SK-N-SH (cell line): ENCODE measurements at regions not wholly inside any gene's neighbourhood (a gene's known extent, or its start where the extent isn't known, plus 50 kb on each side); places are given as distances from the start of the nearest gene placed in this dataset.

Experiments used
- MXI1 ChIP-seq: IDR thresholded peaks from 2 replicates; pipeline ENCODE4 v1.6.1; 2012; ENCODE audit warnings: mild to moderate bottlenecking, low read depth, low read length, improper control_type of control experiment
- TAF1 ChIP-seq: IDR thresholded peaks from 2 replicates; pipeline ENCODE4 v1.6.1; 2012; ENCODE audit warnings: low read depth, mild to moderate bottlenecking, low read length, moderate library complexity, borderline replicate concordance
- TF ChIP-seq, protein P1 (sequence below): fragments of 200-600 bp; sonication (generic); IDR thresholded peaks from 2 replicates; pipeline ENCODE4 v1.6.1; 2017; ENCODE audit warnings: antibody characterized with exemption, mild to moderate bottlenecking, moderate library complexity
- TF ChIP-seq, protein P2 (sequence below): IDR thresholded peaks from 2 replicates; pipeline ENCODE4 v1.6.1; 2012; ENCODE audit warnings: mild to moderate bottlenecking, low read depth, low read length, moderate library complexity

DNA sequence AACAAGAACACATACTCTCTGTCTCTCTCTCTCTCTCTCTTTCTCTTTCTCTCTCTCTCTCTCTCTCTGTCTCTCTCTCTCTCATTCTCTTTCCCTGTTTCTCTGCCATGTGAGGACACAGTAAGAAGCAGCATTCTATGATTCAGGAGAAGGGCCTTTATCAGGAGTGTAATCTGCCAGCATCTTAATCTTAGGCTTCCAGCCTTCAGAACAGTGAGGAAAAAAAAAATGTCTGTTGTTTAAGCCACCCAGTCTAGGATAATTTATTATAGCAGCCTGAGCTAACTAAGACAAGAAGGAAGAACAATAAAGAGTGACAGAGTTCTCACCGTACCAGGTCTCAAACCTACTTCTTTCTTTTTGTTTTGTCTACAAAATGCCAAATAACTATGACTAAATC lies 399.4 kb downstream of the SOCS6 start:
- TF ChIP-seq MXI1 (no peak), TAF1 (no peak)
- TF ChIP-seq, protein P1, sequence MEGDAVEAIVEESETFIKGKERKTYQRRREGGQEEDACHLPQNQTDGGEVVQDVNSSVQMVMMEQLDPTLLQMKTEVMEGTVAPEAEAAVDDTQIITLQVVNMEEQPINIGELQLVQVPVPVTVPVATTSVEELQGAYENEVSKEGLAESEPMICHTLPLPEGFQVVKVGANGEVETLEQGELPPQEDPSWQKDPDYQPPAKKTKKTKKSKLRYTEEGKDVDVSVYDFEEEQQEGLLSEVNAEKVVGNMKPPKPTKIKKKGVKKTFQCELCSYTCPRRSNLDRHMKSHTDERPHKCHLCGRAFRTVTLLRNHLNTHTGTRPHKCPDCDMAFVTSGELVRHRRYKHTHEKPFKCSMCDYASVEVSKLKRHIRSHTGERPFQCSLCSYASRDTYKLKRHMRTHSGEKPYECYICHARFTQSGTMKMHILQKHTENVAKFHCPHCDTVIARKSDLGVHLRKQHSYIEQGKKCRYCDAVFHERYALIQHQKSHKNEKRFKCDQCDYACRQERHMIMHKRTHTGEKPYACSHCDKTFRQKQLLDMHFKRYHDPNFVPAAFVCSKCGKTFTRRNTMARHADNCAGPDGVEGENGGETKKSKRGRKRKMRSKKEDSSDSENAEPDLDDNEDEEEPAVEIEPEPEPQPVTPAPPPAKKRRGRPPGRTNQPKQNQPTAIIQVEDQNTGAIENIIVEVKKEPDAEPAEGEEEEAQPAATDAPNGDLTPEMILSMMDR = no peak
- TF ChIP-seq, protein P2, sequence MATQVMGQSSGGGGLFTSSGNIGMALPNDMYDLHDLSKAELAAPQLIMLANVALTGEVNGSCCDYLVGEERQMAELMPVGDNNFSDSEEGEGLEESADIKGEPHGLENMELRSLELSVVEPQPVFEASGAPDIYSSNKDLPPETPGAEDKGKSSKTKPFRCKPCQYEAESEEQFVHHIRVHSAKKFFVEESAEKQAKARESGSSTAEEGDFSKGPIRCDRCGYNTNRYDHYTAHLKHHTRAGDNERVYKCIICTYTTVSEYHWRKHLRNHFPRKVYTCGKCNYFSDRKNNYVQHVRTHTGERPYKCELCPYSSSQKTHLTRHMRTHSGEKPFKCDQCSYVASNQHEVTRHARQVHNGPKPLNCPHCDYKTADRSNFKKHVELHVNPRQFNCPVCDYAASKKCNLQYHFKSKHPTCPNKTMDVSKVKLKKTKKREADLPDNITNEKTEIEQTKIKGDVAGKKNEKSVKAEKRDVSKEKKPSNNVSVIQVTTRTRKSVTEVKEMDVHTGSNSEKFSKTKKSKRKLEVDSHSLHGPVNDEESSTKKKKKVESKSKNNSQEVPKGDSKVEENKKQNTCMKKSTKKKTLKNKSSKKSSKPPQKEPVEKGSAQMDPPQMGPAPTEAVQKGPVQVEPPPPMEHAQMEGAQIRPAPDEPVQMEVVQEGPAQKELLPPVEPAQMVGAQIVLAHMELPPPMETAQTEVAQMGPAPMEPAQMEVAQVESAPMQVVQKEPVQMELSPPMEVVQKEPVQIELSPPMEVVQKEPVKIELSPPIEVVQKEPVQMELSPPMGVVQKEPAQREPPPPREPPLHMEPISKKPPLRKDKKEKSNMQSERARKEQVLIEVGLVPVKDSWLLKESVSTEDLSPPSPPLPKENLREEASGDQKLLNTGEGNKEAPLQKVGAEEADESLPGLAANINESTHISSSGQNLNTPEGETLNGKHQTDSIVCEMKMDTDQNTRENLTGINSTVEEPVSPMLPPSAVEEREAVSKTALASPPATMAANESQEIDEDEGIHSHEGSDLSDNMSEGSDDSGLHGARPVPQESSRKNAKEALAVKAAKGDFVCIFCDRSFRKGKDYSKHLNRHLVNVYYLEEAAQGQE = no peak
